HG02642 (cell line): ENCODE measurements at regions not wholly inside any gene's neighbourhood (a gene's known extent, or its start where the extent isn't known, plus 50 kb on each side); places are given as distances from the start of the nearest gene placed in this dataset.

ENCODE experiments used
- ATAC-seq: cut with Tn5 transposase; IDR thresholded peaks from one replicate; pipeline ENCODE4 v1.9.1; 2021; ENCODE audit warnings: mild to moderate bottlenecking; ENCODE audit not compliant: unreplicated experiment, poor library complexity

DNA sequence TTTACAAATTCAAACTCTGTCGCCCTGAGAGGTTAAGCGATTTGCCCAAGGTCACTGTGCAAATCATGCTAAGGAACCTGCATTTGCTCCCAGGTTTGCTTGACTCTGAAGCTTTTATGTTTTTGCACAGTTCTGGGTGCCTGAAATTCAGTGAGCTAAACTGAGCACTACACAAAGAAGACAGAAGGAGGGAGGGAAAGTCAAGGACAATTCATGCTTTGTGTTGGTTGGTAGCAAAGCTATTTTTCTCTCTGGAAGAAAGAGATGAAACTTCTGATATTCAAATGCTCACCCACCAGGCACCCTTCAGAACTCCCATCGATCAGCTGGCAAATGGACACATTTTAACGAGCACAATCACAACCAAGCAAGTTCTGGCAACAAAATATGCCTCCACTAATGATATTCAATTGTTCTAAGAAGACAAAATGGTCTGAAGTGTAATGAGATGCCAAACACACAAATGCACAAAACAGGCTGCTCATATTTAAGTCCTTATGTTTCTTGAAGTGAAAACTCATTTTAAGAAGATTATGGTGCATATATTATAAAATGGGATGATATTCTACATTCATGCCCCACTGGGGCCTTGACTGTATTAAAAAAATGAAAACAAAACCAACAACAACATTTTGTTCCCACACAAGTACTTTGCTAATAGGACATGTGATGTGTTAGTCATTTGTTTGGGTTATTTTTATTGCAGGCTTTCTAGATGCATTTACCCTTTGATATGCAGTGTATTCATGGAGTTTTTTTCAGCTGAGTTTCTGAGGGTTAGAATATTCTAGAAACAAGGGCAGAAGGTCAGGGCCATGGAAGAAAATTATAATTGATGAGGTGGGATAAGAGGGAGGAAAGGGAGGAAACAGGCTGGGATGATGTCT lies 445.6 kb upstream of the CELF4 start:
- ATAC-seq, result no peak

DNA sequence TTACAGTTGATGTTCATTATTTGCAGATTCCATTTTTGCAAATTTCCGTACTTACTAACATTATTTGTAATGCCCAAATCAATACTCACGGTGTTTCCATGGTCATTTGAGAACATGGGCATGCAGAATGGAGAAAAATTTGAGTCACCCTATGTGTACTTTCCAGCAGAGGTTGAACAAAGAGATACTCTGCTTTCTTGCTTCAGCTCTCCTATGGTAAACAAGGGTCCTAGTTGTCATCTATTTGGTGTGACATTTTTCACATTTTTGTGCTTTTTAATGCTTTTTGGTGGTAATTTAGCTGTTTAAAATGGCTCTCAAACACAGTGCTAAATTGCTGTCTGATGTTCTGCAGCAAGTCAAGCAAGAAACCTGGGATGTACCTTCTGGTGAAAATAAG lies 444.4 kb upstream of the CELF4 start:
- ATAC-seq, result no peak

DNA sequence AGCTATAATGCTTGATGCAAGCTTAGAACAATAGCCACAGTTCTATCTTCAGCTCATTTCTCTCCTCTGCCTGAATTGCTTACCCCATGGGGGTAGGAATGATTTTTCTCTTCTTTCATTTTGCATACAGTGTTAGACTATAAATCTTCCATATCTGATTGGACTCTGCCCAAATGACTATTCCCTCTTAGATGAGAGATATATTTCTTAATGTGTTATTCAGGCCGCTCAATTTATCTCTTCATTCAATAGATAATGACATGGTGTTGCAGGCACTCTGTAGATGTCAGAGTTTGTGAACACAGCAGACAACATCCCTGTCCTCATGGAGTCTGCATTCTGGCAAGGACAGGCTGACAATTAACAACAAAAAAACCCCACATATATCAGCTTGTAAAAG lies 443.7 kb upstream of the CELF4 start:
- no peak for ATAC-seq

DNA sequence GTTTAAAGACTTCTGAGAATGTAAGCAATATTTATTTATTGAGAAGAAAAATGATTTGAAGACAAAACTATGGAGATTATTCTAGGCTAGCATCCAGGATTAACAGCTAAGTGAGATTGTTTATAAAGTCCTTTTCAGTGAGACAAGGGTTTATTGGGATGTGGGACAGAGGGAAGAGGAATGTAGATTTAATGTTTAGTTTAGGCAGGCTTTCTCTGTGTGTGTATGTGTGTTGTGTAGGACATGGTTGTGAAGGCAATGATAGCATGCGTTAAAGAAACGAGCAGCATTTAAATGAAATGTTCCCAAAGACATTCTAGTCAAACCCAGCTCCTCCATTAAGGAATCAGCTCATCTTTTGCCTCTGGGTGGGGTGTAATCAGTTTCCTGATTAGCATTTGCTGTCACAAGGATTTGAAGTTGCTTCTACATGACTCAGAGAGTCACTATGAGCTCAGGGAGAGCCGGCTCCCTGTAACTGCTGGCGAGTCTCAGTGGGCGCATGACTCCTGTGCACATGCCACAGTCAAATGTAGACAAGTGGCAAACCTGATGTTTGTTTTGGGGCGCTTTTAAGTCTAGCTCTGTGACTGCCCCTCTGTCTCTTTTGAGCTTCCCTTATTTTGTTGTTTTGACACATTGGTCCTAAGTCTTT lies 442.2 kb upstream of the CELF4 start:
- no peak for ATAC-seq

DNA sequence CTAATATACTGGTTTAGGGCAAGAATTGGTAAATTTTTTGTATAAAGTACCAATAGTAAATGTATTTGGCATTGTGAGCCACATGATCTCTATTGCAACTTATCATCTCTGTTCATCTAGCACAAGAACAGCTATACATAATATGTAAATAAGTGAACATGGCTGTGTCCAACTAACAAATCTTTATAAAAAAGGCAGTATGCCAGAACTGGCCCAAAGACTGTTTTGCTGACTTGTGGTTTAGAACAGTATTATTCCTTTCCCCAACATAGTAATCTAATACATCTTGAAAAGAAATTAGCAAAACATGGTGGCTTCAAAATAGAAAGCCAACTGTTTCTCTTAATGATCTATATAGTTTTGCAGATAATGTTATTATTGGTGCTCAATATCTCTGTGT lies 441.4 kb upstream of the CELF4 start:
- ATAC-seq, result no peak

DNA sequence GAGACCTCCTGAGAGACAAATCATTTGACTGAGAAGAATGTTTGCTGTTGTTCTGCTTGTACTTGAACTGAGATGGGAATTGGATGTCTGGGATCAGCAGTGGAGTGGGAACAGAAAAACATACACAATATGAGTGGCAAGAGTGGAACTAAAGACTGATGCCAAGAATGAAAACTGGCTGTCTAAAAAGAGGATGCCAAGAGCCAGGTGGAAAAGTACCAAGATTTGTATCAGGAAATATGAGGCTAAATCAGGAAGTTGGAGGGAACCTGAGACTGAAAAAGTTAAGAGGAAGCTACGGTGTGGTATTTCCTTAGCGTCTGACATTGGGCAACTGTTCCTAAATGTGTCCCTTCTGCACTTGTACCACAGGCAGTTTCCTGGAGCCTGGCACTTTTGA lies 440.9 kb upstream of the CELF4 start:
- ATAC-seq, result no peak

DNA sequence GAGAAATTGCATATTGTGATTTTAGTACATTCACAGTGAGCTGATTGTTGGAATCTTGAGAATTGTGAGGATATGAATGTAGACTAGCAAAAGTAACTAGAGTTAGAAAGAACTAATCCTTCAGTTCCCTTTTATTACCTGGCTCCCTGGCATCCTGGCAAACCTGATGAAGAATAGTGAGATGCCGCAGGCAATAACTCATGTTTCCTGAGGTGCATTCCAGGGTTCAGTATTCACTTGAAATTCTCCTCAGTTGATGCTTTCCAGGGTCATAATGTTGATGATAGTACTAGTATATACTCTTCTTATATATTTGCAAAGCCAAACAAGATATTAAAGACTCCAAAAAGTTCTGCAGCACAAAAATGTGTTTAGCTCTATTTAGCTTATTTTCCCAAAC lies 432.1 kb upstream of the CELF4 start:
- ATAC-seq, result no peak

DNA sequence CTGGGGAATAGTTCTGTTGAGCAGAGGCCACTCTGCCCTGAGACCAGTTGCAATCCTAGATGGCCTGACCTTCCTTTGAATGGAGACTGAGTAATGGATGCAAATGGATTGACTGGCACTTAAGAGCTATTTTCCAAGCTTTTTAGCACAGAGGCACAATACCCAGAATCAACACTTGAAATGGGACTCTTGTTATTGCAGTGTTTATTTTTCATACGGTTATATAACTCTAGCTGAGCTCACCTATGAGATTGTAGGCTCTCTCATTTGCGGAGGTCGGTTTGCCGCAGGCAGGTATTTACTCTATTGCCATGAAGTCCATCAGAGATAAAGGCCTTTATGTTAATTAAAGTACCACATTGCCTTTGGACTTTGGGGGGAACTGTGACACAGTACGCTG lies 422.3 kb upstream of the CELF4 start:
- ATAC-seq, result no peak

DNA sequence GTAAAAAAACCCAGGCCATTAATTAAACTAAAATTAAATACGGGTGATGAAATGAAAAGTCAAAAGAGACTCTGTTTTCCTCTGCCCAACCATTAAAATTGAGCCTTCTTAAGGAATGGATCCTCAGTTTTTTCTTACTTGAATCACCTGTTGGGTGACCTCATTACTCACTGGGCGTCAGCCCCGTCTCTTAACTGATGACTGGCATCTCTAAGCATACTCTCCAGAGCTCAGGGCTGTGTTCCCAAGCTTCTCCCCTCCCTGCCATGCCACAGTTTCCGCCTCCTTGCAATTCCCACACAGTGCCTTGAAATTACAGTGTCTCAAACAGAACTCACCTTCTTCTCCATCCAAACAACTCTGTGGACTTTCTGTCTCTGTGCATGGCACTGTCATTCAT lies 421.1 kb upstream of the CELF4 start:
- ATAC-seq, result no peak

DNA sequence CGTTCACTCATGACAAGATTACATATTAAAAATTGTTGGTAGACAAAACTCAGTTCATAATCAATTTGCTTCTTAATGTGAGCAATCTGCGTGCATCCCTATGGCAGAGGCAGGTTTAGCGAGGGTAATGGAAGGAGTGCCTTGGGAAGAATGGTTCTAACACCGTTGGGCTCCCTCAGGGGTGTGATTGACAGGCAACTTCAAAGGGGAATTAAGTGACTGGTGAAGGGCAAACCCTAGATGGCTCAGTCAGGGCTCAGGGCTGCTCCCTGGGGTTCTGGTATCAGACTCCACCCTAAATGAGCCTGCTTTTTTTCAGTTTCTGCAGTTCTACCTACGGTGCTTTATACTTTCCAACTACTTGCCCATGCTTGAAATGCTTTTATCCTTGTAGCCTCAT lies 419.5 kb upstream of the CELF4 start:
- no peak for ATAC-seq

DNA sequence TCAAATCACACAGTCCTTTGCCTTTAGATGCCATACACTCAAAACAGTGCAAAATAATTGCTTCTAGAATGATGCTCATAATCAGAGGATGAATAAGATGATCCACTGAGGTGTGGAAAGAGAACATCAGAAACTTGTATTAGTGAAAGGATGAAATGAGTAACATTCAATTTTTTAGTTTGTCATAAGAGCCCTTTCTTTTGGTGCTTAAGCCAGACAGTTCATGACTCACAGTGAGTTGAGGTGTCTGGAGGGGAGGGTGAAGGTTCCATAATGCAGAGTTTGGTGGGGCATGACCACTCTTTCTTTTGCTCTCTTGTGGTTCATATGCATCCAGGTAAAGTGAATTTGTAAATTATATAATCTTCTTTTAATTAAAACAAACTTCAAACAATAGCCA lies 415.0 kb upstream of the CELF4 start:
- no peak for ATAC-seq

DNA sequence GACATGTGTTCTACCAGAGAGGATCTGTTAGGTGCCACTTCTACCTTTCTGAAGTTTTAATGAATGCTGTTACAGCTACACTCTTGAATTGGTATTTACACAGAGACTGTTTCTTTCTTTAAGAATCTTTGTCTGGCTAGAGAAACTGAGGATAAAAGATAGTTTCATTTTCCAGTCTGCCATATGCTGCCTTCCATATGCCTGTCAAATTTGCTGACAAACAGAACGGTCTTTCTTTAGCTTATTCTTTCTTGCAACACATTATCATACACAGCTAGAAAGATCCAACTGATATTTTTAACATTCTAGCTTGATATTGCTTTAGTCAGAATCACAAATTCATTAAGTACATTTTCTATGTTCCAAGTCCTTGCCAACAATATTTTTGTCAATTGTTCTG lies 409.8 kb upstream of the CELF4 start:
- ATAC-seq, result no peak

DNA sequence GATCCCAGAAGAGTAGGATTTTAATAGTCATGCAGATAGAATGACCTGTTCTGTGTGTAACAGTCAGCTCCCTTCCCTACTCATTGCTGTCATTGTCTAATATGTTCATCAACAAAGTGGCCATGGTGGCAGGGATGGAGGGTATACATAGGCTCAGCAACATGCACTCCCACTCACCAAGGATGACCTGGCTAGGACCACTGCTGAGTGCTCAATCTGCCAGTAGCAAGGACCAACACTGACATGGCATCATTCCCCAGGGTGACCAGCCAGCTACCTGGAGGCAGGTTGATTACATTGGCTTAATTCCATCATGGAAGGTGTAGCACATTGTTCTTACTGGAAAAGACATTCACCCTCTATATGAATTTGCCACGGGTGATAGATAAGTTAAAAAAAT lies 401.7 kb upstream of the CELF4 start:
- ATAC-seq, result no peak

DNA sequence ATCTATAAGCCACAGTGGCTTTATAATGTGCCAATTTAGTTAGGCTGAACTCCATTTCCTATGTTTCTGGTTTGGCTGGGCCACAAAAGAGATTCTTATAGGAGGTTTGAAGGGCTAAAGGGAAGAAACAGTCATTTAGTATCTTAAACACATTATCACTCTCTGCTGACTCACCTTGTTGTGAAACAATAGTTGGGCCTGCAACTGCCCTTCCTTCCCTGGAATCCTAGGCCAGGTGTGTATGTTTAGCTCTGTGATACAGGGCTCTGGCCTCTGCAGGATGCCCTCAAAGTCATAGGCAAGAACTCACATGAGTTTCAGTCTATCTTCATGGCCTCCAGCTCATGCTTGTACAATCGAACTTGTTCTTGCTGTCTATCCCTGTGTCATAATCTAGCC lies 400.0 kb upstream of the CELF4 start:
- ATAC-seq, result no peak

DNA sequence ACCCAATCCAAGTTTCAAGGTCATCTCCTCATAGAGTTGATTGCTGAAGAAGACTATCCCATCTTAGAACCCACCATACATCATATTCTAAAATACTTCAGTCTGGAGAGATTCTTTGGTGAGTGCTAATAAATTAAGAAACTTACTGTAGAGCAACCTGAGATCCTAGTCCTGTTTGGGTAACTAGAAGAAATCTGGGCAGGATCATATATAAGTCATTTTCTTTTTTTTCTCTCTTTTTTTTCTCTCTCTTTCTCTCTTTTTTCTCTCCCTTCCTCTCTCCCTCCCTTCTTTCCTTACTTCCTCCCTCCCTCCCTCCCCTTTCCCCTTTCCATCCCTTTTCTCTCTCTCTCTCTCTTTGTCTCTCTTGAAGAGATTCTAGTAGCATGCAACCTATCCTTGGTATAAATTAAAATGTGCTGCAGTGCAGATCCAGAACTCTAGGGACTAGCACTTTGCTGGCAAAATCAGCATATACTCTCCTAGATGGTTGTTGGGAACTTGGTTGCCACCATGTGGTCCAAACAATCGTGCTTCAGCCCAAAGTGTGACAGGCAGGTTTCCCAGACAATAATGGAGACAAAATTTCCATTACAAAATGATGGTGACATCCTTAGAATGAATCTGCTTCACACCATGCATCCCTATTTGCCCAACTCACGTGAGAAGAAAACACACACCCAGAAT lies 399.4 kb upstream of the CELF4 start:
- no peak for ATAC-seq

DNA sequence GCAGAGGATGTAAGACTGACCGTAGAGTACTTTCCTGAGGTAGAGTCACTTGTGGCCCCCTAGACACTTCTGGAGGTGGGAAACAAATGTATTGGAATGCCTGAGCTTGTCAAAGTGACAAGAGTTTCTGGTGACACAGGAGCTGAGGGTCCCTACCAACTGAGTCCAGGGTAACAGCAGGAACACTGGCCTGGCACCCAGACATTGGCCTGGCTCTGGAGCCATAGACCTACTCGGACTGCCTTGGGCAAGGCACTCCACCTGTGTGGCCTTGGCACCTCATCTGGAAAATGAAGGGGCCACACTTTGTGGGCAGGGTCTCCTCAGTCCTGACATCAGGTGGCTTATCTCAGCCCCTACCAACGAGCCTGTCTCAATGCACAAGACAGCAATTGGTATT lies 398.2 kb upstream of the CELF4 start:
- ATAC-seq, result no peak

DNA sequence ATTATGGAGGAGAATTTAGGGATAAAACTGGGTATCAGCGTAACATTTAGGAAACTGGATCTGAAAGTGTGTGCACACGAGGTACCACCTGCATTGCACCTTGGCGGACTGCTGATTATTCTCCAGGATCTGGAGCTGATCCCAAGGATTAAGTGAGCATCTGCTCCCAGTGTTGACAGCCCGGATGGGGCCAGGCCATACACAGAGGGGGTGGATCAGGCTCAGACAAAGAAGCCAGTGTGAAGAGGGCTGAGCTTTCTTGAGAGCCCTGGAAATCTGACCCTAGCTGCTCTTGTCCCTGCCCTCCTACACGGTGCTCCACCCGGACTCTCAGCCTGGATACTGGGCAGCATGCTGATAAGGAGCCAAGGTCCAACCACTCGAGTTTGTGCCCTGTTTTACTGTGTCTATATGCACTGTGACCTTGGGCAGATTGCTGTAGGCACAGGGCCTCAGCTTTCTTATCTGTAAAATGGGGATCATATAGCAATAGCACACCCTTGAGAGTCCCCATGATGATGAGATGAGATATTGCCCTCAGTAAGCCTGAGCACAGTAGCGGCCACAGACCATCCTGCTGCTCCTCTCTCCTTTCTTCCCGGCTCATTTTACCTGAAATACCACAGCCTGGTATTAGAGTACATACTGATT lies 396.8 kb upstream of the CELF4 start:
- ATAC-seq, result no peak

DNA sequence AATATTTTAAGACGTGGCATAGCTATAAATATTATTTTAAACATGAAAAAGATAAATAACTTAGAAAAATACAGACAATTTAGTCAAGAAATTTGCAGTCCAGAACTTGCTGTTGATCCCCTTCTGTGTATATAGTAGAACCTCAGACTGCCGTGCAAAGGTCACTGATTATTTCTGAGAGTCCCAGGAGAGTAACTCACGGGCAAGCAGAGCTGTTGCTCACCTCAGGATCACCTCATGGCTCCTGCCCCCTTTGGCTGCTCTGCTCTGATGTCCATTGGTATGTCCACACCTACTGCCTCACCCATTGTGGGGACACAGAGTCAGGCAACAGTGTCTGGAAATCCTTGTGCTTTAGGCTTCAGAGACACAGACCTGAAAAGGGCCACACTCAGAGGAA lies 392.9 kb upstream of the CELF4 start:
- ATAC-seq, result no peak

DNA sequence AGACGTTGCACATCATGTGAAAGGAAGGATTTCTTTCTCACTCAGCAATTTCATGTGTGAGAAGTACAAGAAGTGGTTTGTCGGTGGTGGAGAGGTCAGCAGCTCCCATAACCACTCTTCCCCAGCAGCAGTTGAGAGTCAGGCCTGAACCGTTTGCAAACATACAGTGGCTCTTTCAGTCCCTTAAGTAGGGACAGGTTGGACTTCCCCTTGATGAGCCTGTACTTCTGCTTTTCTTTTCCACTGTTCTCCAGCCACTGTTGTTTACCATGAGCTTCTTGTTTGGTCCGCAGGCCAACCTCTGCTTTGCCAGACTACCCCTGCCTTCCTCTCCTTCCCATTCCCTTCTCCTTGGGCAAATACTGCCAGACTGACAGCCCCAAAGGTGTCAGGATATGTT lies 391.3 kb upstream of the CELF4 start:
- ATAC-seq, result no peak

DNA sequence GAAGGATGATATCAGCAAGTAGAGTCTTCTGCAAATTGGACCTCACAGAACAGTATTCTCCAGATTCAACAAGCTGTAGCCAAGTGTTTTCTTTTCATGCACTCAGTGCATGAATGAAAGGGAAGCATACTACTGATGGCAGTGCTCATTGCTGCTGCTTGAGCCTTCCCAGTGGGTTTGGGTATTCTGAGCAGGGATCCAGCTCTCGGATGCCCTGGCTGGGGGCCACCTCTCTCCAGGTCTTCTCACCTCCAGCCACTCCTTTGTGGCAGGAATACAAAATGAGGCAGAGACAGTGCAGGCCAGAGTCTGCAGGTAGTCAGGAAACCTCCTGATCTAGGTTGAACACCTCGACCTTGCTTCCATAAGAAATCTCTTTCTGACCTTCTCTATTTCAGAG lies 390.4 kb upstream of the CELF4 start:
- ATAC-seq, result no peak

DNA sequence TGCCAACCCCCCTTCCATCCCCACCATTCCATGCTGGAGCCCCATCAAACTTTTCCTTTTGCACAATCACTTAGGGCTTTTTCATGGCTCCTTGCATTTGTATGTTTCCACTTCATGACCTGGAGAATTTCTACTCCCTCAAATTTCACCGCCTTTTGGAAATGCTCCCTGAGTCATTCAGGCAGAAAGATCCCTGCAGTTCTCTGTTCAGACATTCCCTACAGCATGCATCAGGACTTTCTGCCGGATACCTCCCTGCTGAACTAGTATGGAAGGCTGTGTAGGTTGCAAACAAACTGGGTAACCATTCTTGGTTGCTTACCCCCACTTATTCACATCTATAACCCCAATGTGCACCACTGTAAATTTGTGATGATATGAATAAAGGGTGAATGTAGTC lies 389.6 kb upstream of the CELF4 start:
- ATAC-seq, result no peak
